GM12891 (cell line): ENCODE measurements at regions not wholly inside any gene's neighbourhood (a gene's known extent, or its start where the extent isn't known, plus 50 kb on each side); places are given as distances from the start of the nearest gene placed in this dataset.
"Not testable (repeated sequence)": the region's sequence is repeated elsewhere in the genome, so short reads cannot be mapped to it uniquely, and the experiment has no call there.

Source experiments
- DNase-seq: peaks from one replicate; pipeline ENCODE4 v3.0.0; 2011; ENCODE audit warnings: low spot score; ENCODE audit not compliant: insufficient read length
- FAIRE-seq: peaks from 2 replicates; lab custom pipeline; 2011; peaks lifted over from hg19 to GRCh38; lab: Jason Lieb, UNC
- PAX5 ChIP-seq: IDR thresholded peaks from 2 replicates; pipeline ENCODE4 v1.6.1; 2011; ENCODE audit warnings: low read length, moderate library complexity, mild to moderate bottlenecking; ENCODE audit not compliant: insufficient read depth, severe bottlenecking
- POLR2A ChIP-seq: IDR thresholded peaks from 2 replicates; pipeline ENCODE4 v1.6.1; 2011; ENCODE audit warnings: low read depth, low read length, control low read depth
- POLR2AphosphoS5 ChIP-seq: IDR thresholded peaks from 2 replicates; pipeline ENCODE4 v1.6.1; 2011; ENCODE audit warnings: low read depth, low read length, control low read depth
- POU2F2 ChIP-seq: IDR thresholded peaks from 2 replicates; pipeline ENCODE4 v1.6.1; 2011; ENCODE audit warnings: low read depth, mild to moderate bottlenecking, control low read depth, low read length, moderate library complexity
- SPI1 ChIP-seq: IDR thresholded peaks from 2 replicates; pipeline ENCODE4 v1.6.1; 2011; ENCODE audit warnings: low read depth, low read length, control low read depth
- TAF1 ChIP-seq: IDR thresholded peaks from 2 replicates; pipeline ENCODE4 v1.6.1; 2011; ENCODE audit warnings: low read depth, low read length, control low read depth

DNA sequence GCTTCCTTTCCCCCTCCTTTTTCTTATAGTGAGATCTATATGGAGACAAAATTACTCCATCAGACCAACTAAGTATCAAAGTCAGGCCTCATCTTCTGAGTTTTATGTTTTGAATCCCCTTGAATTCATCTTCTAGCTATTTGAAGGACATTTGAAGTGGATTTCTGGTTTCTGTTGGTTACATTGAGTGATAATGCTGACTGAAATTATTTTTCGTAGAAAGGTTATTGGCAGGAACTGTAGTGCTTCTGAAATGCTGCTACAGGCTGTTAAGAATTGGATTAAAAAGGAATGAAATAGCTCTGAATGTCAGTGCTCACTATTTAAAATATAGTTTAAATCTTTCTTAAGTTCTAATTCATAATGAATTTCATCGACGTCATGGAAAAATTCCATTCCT lies 361.0 kb upstream of the TMEFF2 start:
- DNase-seq (no peak), FAIRE-seq (no peak)
- TF ChIP-seq POU2F2 (no peak), POLR2A (no peak), SPI1 (no peak), TAF1 (no peak), PAX5 (no peak), POLR2AphosphoS5 (no peak)

DNA sequence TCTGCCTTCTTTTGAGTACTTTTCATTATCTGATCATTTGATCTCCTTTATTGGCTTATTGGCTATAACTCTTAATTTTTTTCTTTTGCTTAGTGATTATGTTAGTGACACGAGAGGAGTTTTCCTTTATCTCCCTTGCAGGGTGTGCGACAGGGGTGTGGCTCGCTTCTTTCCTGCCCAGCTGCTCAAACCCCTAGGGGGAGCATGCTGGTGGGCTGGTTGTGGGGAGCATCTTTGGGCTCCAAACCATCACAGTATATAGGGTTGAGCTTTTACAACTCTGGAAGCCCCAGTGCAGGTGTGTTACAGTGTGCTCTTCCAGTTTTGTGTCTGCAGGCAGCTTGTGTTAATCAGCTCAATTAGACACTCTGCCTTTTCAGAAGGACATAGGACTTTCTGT lies 357.0 kb upstream of the TMEFF2 start:
- FAIRE-seq, result no peak
- no peak for DNase-seq
- no peak for TF ChIP-seq POLR2A
- TF ChIP-seq POU2F2, result no peak
- no peak for TF ChIP-seq PAX5
- TF ChIP-seq TAF1, result no peak

DNA sequence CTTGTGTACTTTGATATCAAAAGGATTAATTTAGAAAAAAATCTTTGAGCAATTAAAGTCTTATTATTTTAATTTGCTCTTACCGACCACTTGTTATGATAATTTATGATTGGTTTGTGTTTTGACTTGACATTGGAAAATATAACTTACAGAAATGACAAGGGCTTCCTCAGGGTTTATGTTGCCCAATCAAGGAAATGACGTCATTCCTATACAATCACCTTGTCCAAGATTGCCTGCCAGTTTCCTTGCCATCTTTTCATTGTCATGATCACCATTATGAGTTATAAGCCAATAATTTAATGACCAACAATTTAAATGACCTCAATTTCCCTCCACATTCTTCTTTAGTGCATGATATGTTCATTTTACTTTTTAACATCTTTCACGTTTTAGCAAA lies 351.8 kb upstream of the TMEFF2 start:
- TF ChIP-seq POU2F2 (no peak), POLR2A (no peak), TAF1 (no peak), PAX5 (no peak), SPI1 (no peak), POLR2AphosphoS5 (no peak)
- no peak for DNase-seq
- no peak for FAIRE-seq

DNA sequence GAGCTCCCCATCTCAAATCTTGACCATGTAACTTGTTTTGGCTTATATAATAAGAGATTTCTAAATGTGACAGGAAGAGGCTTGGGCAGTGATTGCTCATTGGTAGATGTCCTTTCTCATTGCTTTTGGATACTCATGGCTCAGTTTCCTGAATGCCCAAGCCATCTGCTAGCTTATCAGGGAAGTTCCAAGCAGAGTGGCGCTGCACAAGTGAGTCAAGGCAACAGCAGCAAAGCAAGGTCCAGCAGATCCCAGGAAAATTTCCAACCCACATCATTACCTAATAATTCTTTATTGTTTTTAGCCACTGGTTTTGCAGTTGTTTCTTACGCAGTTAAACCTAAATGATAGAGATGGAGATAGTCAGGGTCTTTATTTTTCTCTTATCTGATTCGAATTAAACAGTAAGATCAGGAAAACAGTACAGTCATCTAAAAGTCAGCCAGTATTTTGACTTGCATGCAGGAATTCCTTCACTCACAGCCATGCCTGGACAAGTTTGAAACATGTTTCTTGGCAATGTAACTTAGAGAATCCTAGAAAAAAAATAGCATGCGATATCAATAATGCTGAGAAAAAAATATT lies 349.7 kb upstream of the TMEFF2 start:
- no peak for FAIRE-seq

GRCh38 chr2:192542148-192543066 lies 347.7 kb upstream of the TMEFF2 start:
- FAIRE-seq, DNase-seq: not testable (repeated sequence)

More for the DNA sequence above, 349.7 kb upstream of the TMEFF2 start:
- no peak for DNase-seq
- TF ChIP-seq POLR2AphosphoS5 (no peak), POLR2A (no peak), PAX5 (no peak), POU2F2 (no peak), SPI1 (no peak), TAF1 (no peak)

DNA sequence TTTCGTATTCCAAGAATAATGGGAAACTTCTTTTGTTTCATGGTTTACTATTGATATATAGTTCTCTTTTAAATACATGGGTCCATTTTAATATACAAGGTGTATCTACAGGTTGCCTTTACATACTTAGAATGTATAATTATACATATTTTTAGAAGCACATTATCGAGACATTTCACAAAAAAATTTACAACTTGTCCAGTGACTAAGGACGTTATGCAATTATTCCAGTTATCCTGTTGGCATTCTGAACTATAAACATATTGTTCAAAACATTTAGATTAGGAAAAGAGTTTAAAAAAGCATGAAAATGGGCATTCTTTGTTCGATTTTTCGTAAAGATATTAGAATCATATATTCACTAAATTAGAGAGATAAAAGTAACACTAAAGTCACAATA lies 344.6 kb upstream of the TMEFF2 start:
- DNase-seq (no peak), FAIRE-seq (no peak)
- TF ChIP-seq POLR2A (no peak), TAF1 (no peak), SPI1 (no peak), POLR2AphosphoS5 (no peak), PAX5 (no peak), POU2F2 (no peak)

- DNase-seq (no peak), FAIRE-seq (no peak)
- no peak for TF ChIP-seq POLR2AphosphoS5
- TF ChIP-seq TAF1, result no peak
- no peak for TF ChIP-seq SPI1
- TF ChIP-seq PAX5, result no peak
- no peak for TF ChIP-seq POLR2A
Observed at GRCh38 chr2:192536922-192537624, 342.3 kb upstream of the TMEFF2 start.

DNA sequence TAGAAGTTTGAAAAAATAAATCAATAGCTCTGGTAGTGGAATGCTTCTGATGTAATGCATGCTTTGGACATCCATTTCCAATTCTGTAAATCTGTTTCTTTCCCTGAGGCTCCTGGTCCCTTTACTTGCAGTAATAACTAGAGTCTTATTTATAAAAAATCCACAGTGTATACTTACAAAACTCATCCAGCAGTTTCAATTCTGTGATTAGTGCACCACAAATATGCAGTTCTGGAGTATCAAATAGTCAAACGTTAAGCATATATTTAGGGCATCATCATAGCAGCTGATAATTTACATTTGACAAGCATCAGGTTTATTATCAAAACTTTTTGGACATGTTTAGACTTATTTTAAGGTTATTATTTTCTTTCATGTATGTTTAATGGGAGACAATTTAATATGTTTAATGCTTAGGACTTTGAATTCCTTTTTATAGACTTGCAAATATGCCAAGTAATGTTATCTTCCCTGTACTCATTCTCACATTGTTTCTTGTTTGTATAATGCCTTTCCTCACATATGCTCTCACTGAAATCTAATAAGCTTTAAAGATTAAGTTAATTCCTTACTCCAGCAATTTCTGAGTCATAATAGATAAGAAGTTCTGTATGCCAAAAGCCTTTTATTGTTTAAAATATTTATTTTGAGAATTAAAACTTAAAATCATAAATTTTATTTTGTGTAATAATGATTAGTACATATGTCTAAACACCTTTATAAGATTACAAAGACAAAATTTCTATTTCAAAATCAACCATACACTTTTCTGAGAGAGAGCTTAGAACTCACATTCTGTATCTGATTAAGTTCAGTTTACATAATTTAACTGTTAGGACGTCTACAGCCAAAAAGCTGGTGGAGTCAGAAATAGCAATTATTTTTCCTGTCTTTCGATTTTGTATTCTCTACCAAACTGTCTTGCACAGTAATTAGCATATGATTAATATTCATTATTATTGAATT lies 341.5 kb upstream of the TMEFF2 start:
- TF ChIP-seq TAF1 (no peak), POLR2AphosphoS5 (no peak), SPI1 (no peak), POU2F2 (no peak), POLR2A (no peak), PAX5 (no peak)
- FAIRE-seq, result no peak
- DNase-seq, result no peak

GRCh38 chr2:192534072-192534471 lies 339.3 kb upstream of the TMEFF2 start:
- no peak for FAIRE-seq

GRCh38 chr2:192524642-192525251 lies 330.0 kb upstream of the TMEFF2 start:
- DNase-seq, FAIRE-seq: not testable (repeated sequence)

More at GRCh38 chr2:192534072-192534471, 339.3 kb upstream of the TMEFF2 start:
- no peak for TF ChIP-seq PAX5
- TF ChIP-seq POU2F2, result no peak
- no peak for TF ChIP-seq SPI1
- no peak for DNase-seq

- FAIRE-seq, DNase-seq: not testable (repeated sequence)
Observed at GRCh38 chr2:192524214-192524613, 329.5 kb upstream of the TMEFF2 start.
